HG03045 (cell line): ENCODE measurements at regions not wholly inside any gene's neighbourhood (a gene's known extent, or its start where the extent isn't known, plus 50 kb on each side); places are given as distances from the start of the nearest gene placed in this dataset.

Source experiments
- ATAC-seq: cut with Tn5 transposase; IDR thresholded peaks from one replicate; pipeline ENCODE4 v1.9.1; 2021; ENCODE audit warnings: mild to moderate bottlenecking, moderate library complexity; ENCODE audit not compliant: unreplicated experiment

DNA sequence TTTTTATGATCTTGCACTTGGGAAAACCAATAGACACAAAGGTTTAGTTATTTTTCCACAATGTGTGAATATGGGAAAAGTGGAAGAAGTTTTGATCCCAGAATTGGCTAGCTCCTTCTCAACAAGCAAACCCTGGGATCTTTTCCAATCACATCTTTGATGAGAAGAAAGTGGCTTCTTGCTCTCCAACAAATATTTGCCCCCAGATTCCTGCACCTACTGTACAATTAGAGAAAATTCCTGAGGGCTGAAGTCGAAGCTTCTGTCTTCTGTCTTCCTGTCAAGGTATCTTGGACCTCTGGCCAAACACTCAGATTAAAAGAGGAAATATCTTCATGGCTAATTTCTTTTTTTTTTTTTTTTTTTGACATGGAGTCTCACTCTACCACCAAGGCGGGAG, 113.1 kb upstream of the SLC45A1 start:
- ATAC-seq = no peak

DNA sequence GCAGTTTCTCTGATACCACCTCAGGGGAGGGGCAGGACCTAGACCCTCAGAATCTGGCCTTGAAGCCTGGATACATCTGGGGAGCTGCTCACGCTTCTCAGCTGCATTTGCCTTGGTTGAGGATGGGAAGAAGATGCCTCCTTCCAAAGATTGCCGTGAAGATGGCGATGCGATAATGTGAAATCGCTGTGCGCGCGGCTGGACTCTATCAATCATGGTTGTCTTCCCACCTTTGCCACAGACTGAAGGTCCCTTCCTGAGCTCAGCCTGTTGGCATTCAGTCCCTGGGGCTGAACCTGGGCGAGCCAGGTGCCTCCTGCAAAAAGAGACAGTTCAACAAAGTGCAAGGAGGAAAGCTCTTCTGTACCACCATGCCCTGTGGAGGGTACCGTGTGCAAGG, 114.4 kb upstream of the SLC45A1 start:
- no peak for ATAC-seq

DNA sequence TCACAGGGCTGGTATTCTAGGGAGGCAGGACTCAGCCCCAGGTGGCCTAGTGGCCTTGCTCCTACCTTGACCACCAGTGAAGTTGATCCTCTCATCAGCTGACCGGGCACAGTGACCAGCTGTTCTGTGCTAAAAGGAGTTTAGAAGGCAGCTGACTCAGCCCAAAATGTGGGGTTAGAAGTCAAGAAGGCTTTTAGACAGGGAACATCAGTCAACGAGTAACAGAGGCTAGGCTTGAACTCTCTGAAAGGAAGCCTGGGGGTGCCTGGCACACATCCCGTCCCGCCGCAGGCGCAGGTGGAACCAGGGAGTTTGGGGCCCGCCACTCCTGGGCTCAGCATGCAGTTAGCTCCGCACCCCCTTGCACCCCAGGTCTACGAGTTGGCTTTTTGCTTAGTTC, 114.9 kb upstream of the SLC45A1 start:
- no peak for ATAC-seq

DNA sequence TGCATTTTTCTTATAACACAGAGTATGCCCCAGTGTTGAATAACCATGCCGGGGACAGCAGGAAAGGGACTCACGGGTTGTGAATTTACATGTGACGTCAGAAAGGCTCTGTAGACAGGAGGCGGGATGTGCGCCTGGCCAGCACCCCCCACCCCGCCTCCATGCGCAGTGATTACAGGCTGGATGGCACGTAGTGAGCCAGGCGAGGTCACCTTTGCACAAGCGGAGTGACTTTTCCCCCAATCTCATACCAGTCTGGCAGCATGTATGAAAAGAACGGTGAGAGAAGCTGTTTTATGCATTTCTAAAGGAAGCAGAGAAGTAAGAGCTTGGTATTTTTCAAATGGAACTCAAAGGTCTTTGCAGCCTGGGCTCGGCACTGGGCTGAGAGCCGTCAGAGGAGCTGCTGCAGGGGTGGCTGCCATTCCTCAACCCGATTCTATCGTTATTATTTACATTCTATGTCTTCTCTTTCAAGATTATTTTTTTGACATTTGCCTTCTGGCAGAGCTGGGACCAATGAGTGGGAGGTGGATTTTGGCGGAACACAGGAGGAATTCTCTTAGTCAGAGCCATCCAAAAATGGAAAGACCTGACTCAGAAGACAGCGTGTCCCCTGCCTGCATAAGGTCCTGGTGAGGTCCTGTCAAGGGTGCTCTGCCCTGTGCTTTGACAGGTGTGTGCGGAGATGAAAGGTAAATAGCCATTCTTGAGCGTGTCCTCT, 115.6 kb upstream of the SLC45A1 start:
- ATAC-seq = no peak

DNA sequence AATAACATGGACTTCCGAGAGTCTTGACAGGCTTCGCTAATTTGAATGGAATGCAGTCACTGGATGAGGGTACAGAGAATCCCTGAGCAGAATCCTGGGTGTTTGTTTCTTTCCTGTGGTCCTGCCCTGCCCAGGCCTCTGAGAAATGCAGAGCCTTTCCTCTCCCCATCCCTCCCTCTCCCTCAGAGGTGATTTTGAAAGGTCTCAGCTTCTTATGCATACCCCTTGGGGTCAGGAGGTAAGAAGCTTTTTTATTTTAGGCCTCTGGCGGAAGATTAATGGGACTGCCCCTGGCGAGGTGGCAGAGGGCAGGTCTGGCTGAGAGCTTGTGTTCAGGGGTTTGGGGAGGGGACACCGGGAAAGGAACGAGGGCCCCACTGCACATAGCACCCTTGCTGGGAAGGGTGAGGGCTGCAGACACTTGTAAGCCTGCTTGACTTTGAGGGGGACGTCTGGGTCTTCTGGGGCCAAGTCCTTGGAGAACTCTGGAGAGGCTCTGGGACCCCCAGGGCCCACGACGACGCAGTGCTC, 116.5 kb upstream of the SLC45A1 start:
- no peak for ATAC-seq

DNA sequence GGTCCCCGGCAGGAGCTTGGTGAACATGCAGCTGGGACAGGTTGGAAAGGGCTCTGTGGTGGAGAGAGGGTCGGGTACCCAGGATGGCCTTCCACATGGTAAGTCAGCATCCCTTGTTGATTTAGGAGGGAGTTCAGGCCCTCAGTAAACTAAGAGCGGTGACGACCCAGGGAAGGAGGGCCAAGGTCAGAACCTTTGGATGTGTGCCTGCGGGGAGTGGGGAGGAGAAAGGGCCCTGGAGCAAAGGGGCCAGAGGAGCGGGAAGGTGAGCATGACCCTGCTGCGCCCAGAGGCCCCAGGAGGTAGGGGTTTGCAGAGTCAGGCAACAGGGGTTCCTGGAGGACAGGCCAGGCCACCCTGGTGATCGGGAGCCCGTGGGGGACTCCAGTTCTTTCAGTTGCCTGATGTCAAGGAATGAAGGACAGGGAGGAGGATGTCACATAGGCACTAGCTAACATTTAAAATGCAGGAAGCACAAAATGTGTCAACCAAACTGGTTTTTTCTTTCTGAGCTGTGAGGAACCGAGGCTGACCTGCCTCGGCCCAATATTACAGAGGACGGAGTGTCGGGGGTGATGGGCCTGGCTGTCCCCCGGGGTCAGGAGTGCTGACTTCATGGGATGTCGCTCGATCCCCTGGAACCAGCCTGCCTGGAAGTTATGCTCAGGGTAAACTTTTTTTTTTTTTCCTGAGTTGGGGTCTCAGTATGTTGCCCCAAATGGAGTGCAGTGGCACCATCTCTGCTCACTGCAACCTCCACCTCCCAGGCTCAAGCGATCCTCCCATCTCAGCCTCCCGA, 117.4 kb upstream of the SLC45A1 start:
- no peak for ATAC-seq

DNA sequence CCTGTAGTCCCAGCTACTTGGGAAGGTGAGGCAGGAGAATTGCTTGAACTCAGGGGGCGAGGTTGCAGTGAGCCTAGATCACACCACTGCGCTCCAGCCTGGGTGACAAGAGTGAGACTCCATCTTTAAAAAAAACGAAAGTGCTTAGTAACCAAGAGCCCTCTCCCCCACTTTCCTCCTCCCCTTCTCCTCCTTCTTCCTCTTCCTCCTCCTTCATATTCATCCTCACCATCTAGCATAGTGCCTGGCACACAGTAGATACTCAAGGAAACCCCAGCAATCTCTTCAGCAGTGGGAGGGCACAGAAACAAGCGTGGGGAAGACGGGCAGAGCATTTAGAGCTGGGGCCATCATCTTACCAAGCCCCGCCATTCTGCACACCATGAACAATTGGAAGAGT, 119.4 kb upstream of the SLC45A1 start:
- no peak for ATAC-seq

DNA sequence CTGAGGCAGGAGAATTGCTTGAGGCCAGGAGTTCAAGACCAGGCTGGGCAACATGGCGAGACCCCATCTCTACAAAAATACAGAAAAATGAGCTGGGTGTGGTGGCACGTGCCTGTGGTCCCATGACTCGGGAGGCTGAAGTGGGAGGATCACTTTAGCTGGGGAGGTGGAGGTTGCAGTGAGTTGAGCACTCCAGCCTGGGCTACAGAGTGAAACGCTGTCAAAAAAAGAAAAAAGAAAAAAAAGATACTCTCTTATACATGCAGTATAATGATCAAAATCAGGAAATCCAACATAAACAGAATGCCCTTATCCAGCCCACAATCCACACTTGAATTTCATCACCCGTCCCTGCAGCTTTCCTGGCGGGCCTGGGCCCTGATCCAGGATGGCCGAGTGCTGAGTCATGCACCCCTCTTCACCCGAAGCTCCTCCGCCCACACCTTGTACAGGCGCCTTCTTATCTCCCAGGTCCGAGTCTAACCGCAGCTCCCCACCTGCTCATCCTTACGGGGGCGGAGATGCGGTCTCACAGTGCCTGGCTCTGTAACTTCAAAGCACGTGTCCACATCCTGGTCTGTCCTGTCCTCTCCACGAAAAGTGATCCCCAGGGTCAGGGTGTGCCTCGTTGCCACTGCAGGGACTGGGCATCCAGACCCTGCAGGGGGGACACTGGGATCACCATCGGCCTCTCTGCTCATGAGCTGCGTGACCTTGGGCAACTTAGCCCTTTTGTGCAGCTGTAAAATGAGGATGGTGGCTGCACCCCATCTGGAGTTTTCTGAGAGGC, 120.2 kb upstream of the SLC45A1 start:
- no peak for ATAC-seq

DNA sequence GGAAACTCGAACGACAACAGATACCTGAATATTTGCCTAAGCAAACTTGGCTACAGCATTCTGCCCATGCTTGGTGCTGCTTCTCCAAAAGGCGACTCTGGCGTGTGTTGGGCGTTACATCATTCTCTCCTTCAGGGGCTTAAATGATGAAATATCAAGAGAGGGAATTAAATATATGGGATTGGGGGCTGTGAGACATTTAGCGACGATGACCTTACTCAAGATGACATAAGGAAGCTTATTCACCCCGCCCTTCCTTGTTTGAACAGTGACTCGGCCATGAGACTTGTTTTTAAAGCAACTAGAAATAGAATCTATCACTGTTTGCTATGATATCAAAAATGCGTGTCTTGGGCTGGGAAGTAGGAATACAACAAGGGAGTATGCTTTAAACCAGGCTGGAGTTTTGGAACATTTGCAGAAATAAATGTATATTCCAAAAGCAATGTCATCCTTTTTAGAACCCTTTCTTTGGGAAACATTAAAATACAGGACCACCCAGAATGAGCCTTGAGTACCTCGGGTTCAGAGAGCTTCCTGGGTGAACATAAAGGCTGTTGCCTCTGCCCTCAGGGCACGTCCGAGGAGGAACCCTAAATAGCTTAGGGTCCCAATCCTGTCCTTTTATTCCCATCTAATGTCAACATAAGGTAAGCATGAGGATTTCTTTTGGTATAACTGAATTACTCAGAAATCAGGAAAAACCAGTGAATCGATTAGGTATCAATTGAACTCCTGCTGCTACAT, 123.3 kb upstream of the SLC45A1 start:
- no peak for ATAC-seq

DNA sequence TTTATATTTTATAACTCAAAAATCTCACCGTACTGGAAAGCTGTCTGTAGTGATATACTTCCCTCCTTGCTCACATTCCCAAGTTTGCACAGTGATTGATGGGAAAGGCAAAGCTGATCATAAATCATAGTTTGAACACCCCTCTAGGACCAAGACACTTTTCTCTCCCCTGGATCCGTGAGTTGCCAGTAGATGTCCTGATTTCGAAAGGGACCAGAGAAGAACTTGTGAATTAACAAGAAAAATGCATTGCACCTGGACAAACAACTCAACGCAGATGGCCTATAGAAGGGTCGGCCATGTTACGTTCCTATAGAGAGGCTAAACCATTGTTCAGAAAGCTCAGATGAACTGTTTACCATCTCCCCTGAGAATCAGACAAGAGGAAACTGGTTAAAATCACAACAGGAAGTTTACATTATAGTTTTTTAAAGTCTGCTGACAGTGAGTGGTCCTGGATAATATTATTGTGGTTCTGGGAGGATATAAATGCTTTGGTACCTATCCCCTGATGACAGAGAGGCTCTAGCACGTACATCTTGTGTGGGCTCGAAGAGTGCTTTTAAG, 124.0 kb upstream of the SLC45A1 start:
- no peak for ATAC-seq

DNA sequence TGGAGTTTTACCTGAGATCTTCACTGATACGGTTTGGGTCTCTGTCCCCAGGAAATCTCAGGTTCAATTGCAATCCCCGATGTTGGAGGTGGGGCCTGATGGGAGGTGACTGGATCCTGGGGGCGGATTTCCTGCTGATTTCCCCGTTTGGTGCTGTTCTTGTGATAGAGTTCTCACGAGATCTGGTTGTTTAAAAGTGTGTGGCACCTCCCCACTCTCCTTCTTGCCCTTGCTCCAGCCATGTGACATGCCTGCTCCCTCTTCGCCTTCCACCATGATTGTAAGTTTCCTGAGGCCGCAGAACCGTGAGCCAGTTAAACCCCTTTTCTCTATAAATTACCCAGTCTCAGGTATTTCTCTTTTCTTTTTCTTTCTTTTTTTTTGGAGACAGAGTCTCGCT, 126.4 kb upstream of the SLC45A1 start:
- ATAC-seq = no peak

DNA sequence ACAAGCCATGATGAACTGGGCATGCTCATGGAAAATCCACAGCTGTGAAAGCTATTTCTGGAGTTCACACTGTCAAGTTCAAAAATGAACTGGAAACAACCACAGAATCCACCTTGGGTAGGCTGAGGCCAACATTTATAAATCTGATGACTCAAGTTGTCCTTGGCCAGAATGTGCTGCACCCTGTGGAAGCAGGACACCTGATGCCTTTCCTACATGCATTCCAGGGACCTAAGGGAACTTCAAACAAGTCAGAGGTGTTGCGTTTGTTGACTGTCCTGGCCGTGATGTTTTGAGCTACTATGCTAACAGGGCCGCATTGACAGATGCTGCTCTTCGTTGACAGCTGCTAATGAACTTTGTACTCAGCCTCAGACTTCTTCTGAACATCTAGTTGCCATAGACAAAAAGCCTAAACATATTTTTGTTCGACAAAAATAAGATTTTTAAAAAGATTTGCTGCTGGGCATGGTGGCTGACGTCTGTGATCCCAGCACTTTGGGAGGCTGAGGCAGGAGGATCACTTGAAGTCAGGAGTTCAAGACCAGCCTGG, 127.9 kb upstream of the SLC45A1 start:
- no peak for ATAC-seq

DNA sequence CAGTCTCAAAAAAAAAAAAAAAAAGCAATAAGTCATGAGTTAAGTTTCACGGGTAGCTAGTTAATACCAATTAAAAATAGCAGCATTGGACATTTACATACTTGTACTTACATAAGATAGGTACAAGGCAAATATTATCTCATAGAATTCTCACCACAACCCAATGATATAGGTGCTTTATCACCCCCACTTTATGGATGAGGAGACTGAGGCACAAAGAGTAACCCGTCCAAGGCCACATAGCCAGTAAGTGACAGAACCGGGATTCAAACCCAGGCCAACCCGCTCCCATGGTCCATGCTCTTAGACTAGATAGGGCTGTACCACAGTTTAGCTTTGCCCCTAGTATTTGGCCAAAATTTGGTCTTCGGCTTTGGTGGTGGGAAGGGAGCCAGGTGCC, 132.5 kb upstream of the SLC45A1 start:
- no peak for ATAC-seq

DNA sequence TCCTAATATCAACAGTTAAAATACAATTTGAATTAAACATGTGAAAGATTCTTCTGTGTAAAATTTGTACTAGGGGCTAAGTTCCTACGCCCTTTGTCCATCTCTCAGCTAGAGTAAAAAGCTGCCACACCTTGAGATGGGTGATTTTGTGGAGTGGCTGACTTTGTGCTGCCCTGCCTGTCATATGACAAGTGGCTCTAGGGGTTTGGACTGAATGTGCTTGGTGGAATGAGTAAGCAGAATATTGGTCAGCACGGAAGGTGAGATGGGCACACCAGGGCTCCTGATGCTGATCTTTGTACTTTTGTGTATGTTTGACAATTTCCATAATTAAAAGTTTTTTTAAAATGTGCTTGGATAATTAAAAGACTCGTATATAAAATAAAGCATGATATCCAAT, 133.6 kb upstream of the SLC45A1 start:
- no peak for ATAC-seq

DNA sequence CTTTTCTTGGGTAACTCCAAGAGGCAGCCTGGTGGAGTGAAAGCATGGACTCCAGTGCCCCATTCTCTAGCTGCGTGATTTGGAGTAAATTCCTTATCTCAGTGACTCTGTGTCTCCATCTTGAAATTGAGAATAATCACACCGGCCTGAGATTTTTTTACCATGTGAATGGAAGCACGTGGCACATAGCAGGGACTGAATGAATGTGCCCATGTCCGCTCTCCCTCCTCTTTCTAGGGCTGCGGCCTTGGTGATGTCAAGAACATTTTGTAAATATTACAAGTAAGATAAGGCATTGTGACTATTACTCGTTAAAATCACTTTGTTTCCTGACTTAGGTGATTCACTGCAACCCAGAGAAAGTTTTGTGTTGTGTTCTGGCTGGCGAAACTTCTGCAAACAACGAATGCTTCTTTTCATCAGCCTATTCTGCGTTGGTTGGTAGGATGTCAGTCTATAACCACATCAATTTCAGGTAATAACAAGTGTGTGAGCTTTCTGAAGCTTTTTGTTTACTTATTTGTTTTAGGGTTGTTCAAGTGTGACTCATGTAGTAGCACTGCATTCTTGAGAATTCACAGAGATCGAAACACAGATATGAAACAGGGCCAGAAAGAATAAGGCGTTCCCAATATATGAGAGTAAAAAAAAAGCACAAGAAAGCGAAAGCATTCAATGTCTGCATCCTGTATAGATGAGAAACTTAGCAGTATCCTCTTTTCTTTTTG, 135.7 kb upstream of the SLC45A1 start:
- ATAC-seq = no peak

DNA sequence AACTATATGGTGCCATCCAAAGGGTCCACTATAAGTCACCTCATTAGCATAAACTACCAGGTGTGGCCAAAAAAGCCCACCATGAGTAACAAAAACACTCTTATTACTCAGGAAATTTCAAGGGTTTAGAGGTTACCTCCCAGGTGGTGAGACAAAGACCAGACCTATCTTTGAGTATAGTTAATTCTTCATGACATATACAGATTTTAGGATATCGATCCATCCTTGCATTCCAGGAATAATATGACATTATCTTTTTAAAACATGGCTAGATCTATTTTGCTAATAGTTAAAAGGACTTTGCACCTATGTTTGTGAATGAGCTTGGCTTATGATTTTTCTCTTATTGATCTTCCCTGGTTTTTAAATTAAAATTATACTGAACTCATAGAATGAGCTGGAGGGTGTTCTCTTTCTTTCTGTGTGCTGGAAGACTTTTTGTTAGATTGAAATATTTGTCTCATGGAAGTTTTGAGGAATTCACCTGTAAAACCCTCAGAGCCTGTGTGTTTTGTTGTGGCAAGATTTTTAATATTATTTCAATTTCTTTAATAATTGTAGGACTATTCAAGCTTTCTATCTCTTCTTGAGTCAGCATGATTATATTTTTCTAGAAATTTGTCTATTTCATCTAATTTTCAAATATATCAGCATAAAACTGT, 138.7 kb upstream of the SLC45A1 start:
- ATAC-seq = no peak

DNA sequence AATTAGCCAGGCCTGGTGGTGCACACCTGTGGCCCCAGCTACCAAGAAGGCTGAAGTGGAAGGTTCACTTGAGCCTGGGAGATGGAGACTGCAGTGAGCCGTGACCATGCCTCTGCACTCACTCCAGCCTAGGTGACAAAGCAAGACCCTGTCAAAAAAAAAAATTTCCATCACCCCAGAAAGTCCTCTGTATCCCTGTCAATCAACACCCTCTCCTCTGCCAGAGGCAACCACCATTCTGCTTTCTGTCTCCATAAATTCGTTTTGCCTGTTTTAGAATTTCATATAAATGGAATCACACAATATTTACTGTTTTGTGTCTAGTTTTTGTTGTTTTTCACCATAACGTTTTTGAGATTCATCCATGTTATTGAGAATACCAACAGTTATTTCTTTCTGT, 141.6 kb upstream of the SLC45A1 start:
- no peak for ATAC-seq

DNA sequence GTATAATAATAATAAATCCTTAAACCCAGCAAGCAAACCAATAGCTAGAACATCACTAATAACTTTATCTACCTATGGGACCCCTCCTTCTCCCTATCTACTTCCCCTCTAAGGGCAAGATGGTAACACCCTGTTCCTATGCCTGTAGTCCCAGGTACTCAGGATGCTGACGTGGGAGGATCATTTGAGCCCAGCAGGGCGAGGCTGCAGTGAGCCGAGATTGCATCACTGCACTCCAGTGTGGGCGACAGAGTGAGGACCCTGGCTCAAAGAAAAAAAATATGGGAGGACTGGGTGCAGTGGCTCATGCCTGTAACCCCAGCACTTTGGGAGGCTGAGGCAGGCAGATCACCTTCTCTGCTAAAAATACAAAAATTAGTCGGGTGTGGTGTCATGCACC, 143.1 kb upstream of the SLC45A1 start:
- ATAC-seq = no peak
